GM18508 (cell line): ENCODE measurements at regions not wholly inside any gene's neighbourhood (a gene's known extent, or its start where the extent isn't known, plus 50 kb on each side); places are given as distances from the start of the nearest gene placed in this dataset.
"Not testable (repeated sequence)": the region's sequence is repeated elsewhere in the genome, so short reads cannot be mapped to it uniquely, and the experiment has no call there.

Source experiments
- ATAC-seq: cut with Tn5 transposase; IDR thresholded peaks from one replicate; pipeline ENCODE4 v1.9.1; 2021; ENCODE audit warnings: moderate number of reproducible peaks; ENCODE audit not compliant: insufficient read depth, unreplicated experiment

DNA sequence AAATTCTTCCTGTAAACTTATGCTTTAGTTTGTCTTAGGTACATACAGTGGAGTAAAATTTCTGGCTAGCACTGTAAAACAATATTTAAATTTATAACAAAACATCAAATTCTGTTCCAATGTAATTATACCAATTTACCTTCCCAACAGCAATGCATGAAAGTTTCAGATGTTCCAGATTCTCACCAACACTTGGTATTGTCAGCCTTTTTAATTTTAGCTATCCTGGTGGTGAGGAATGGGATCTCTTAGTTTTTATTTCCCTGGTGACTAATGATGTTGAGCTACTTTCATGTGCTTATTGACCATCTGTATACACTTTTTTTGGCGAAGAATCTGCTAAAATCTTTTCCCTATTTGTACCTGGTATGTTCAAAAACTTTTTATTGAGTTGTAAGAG, 76.1 kb upstream of the PHACTR1 start:
- no peak for ATAC-seq

DNA sequence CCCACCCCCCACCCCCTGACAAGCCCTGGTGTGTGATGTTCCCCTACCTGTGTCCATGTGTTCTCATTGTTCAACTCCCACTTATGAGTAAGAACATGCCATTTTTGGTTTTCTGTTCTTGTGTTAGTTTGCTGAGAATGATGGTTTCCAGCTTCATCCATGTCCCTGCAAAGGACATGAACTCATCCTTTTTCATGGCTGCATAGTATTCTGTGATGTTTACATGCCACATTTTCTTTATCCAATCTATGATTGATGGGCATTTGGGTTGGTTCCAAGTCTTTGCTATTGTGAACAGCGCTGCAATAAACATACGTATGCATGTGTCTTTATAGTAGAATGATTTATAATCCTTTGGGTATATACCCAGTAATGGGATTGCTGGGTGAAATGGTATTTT, 74.8 kb upstream of the PHACTR1 start:
- not testable (repeated sequence) for ATAC-seq

DNA sequence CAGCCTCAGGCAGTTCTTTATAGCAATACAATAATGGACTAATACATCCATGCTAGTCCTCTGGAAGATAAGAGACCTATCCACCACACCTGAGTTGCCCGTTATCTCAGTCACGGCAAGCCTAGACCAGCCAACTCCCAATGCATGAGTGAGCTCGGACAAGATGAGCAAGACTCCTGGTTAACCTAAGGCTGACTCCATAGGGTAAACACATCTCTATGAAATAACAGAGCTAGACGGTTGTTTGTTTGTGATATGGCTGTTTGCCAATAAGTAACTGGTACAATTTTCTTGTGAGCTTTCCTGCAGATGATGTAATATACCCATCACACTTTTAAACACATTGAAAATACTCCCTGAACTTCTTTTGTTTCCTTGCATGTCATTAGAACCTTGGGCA, 70.6 kb upstream of the PHACTR1 start:
- no peak for ATAC-seq

GRCh38 chr6:12648171-12648570, 68.4 kb upstream of the PHACTR1 start:
- ATAC-seq = no peak

DNA sequence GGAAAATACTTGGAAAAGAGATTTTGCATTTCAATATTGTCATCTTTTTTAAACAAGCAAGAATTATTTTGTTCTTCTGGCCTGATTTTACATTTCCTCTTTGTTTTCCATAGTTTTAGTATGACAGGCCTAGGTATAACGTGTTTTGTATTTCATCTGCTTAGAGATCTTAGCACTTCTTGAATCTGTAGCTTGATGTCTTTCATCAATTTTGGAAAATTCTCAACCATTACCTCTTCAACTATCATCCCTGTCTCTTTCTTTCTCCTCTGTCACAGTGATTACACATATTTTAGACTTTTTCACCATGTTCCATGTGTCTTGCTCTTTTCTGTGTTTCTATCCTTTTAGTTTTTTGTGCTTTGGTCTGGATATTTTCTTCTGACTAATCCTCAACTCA, 67.2 kb upstream of the PHACTR1 start:
- ATAC-seq = no peak

DNA sequence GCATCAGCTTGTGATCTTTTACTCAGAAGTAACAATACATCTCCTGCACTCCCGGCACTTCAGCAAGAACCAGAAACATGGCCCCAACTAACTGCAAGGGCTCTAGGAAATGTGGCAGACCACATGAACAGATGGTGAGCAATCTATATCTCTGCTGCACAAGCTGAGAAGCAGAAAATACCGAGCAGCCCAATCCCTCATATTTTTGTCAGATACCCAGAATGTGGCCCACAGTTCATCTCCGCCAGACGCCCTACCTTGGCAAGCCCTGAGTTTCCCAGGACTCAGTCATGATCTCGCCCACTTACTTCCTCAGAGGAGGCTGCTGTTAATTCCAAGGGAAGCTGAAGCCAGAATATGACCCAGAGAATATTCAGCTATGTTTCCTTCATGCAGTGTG, 63.1 kb upstream of the PHACTR1 start:
- no peak for ATAC-seq

DNA sequence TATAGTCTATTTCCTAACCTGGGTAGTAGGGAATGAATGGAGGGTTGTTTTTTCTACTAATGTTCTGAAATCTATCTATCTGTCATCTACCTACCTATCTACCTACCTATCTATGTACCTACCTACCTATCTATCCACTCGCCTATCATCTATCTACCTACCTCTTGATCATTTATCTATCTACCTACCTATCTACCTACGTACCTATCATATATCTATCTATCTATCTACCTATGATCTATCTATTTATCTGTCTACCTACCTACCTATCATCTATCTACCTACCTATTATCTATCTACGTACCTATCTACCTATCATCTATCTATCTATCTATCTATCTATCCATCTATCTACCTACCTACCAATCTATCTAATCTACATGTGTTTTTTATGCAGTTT, 62.5 kb upstream of the PHACTR1 start:
- no peak for ATAC-seq

- no peak for ATAC-seq
Measured at GRCh38 chr6:12654514-12654913, 62.1 kb upstream of the PHACTR1 start.

GRCh38 chr6:12656906-12657305, 59.7 kb upstream of the PHACTR1 start:
- no peak for ATAC-seq

DNA sequence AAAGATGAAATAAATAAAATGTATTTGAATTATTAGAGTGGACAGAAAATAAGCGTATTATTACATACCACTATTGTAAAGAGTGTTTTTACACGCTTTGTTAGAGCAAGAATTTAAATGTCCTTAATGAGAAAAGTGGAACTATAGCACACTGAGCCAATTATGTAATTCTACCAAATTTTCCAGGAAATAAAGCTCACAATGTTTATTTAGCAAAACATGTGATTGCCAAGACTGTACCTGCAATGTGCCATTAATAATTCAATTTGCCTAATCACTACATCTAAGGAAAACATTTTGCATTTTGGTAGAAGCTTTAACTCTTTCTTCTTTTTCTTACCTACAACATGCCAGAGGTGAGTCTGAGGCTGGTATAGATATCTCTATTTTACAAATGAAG, 58.7 kb upstream of the PHACTR1 start:
- ATAC-seq = no peak

- ATAC-seq = no peak
Measured at GRCh38 chr6:12661432-12662089, 55.0 kb upstream of the PHACTR1 start.
